ENCODE measurements at regions not wholly inside any gene's neighbourhood (a gene's known extent, or its start where the extent isn't known, plus 50 kb on each side); places are given as distances from the start of the nearest gene placed in this dataset.

GRCh38 chr22:49158741-49159564 is 668.7 kb downstream of the BRD1 start:
- peak overlapping the region; percentile 80 for H3K18ac ChIP-seq (ENCODE audit: low read length)
- no peak overlapping the region for H2BK120ac ChIP-seq (ENCODE audit: low read depth, low read length)
- no peaks in the 10 kb centered on the region for H3K27me3 ChIP-seq (ENCODE audit: control insufficient read depth in 3 of 3, insufficient read depth in 3 of 3, low read depth in 1 of 3, low read length in 3 of 3)
- H2BK15ac ChIP-seq (ENCODE audit: low read length): peak overlapping the region; percentile 7
- H4K8ac ChIP-seq (ENCODE audit: low read depth, low read length): no peak overlapping the region
- no peak overlapping the region for H4K91ac ChIP-seq (ENCODE audit: low read depth, low read length, poor library complexity)
- H3K23ac ChIP-seq (ENCODE audit: low read depth, low read length, poor library complexity): no peak overlapping the region
- WGBS, 2 donors (ENCODE audit: extremely low coverage in 2 of 2, insufficient read length in 2 of 2, insufficient replicate concordance in 1 of 2): no CpG with 5 or more reads among the region's 19 CpGs
- H2AFZ ChIP-seq (ENCODE audit: low read length): no peak overlapping the region
- H3K9me3 ChIP-seq (replicated peaks in 1 of 2; ENCODE audit: control insufficient read depth in 2 of 2, insufficient read depth in 1 of 2, low read depth in 1 of 2, low read length in 2 of 2): peaks cover 0 to 2% of the 10 kb centered on the region in 2 donors
- no peaks in the 10 kb centered on the region for H3K36me3 ChIP-seq (replicated peaks in 1 of 2; ENCODE audit: control insufficient read depth in 2 of 2, insufficient read depth in 2 of 2, low read length in 2 of 2)
- no peak for DNase-seq (ENCODE audit: low spot score)
- H3K9ac ChIP-seq (ENCODE audit: low read depth, low read length, poor library complexity): no peak overlapping the region
- no peak overlapping the region for H3K27ac ChIP-seq (replicated peaks; ENCODE audit: low read length)
- no peak overlapping the region for H3K4ac ChIP-seq (ENCODE audit: low read length)
- H2BK5ac ChIP-seq (ENCODE audit: low read length): peak overlapping the region; percentile 29
- H3K14ac ChIP-seq (ENCODE audit: low read length): peak overlapping the region; percentile 10
- H2BK12ac ChIP-seq (ENCODE audit: low read length): no peak overlapping the region
- no peak overlapping the region for H3K4me2 ChIP-seq (ENCODE audit: insufficient read depth, low read length, poor library complexity, severe bottlenecking)
- no peaks in the 10 kb centered on the region for H3K79me1 ChIP-seq (ENCODE audit: low read depth, low read length)
- H3K4me1 ChIP-seq (ENCODE audit: control insufficient read depth in 2 of 2, insufficient read depth in 1 of 2, low read depth in 1 of 2, low read length in 2 of 2): peaks cover 0 to 3% of the 10 kb centered on the region in 2 donors
- H2AK5ac ChIP-seq (ENCODE audit: low read depth, low read length): peak overlapping the region; percentile 90
- H3K4me3 ChIP-seq (ENCODE audit: low read length in 2 of 2): no peak overlapping the region

- Histone ChIP-seq H3K14ac (ENCODE audit: low read length) (peak overlapping the region; percentile 17), H3K4me2 (ENCODE audit: insufficient read depth, low read length, poor library complexity, severe bottlenecking) (no peak overlapping the region), H3K9ac (ENCODE audit: low read depth, low read length, poor library complexity) (no peak overlapping the region), H3K4me1 (ENCODE audit: control insufficient read depth in 2 of 2, insufficient read depth in 1 of 2, low read depth in 1 of 2, low read length in 2 of 2) (peaks cover 0 to 6% of the 10 kb centered on the region in 2 donors), H2AK5ac (ENCODE audit: low read depth, low read length) (peak overlapping the region; percentile 96), H3K27me3 (ENCODE audit: control insufficient read depth in 3 of 3, insufficient read depth in 3 of 3, low read depth in 1 of 3, low read length in 3 of 3) (no peaks in the 10 kb centered on the region), H2BK120ac (ENCODE audit: low read depth, low read length) (no peak overlapping the region), H3K18ac (ENCODE audit: low read length) (peak overlapping the region; percentile 83), H4K91ac (ENCODE audit: low read depth, low read length, poor library complexity) (no peak overlapping the region), H3K4ac (ENCODE audit: low read length) (peak overlapping the region; percentile 66), H3K4me3 (ENCODE audit: low read length in 2 of 2) (no peak overlapping the region), H3K9me3 (replicated peaks in 1 of 2; ENCODE audit: control insufficient read depth in 2 of 2, insufficient read depth in 1 of 2, low read depth in 1 of 2, low read length in 2 of 2) (peaks cover 0 to 2% of the 10 kb centered on the region in 2 donors), H3K23ac (ENCODE audit: low read depth, low read length, poor library complexity) (peak overlapping the region; percentile 73), H2BK12ac (ENCODE audit: low read length) (no peak overlapping the region), H2BK5ac (ENCODE audit: low read length) (no peak overlapping the region), H2BK15ac (ENCODE audit: low read length) (no peak overlapping the region), H4K8ac (ENCODE audit: low read depth, low read length) (peak overlapping the region; percentile 82), H3K79me1 (ENCODE audit: low read depth, low read length) (no peaks in the 10 kb centered on the region), H3K27ac (replicated peaks; ENCODE audit: low read length) (no peak overlapping the region), H3K36me3 (replicated peaks in 1 of 2; ENCODE audit: control insufficient read depth in 2 of 2, insufficient read depth in 2 of 2, low read length in 2 of 2) (no peaks in the 10 kb centered on the region), H2AFZ (ENCODE audit: low read length) (no peak overlapping the region)
- DNase-seq (ENCODE audit: low spot score): no peak
- WGBS, 2 donors (ENCODE audit: extremely low coverage in 2 of 2, insufficient read length in 2 of 2, insufficient replicate concordance in 1 of 2): no CpG with 5 or more reads among the region's 20 CpGs
These were observed 669.9 kb downstream of the BRD1 start for GRCh38 chr22:49157529-49158339.

GRCh38 chr22:49156662-49157285 is 670.9 kb downstream of the BRD1 start:
- Histone ChIP-seq H2BK5ac (ENCODE audit: low read length) (no peak overlapping the region), H3K9me3 (replicated peaks in 1 of 2; ENCODE audit: control insufficient read depth in 2 of 2, insufficient read depth in 1 of 2, low read depth in 1 of 2, low read length in 2 of 2) (peaks cover 0 to 2% of the 10 kb centered on the region in 2 donors), H3K4me1 (ENCODE audit: control insufficient read depth in 2 of 2, insufficient read depth in 1 of 2, low read depth in 1 of 2, low read length in 2 of 2) (peaks cover 0 to 13% of the 10 kb centered on the region in 2 donors), H3K23ac (ENCODE audit: low read depth, low read length, poor library complexity) (no peak overlapping the region), H3K4me3 (ENCODE audit: low read length in 2 of 2) (no peak overlapping the region), H3K4ac (ENCODE audit: low read length) (no peak overlapping the region), H3K79me1 (ENCODE audit: low read depth, low read length) (no peaks in the 10 kb centered on the region), H3K27me3 (ENCODE audit: control insufficient read depth in 3 of 3, insufficient read depth in 3 of 3, low read depth in 1 of 3, low read length in 3 of 3) (no peaks in the 10 kb centered on the region), H3K18ac (ENCODE audit: low read length) (no peak overlapping the region), H3K4me2 (ENCODE audit: insufficient read depth, low read length, poor library complexity, severe bottlenecking) (no peak overlapping the region), H2AK5ac (ENCODE audit: low read depth, low read length) (no peak overlapping the region), H2BK12ac (ENCODE audit: low read length) (no peak overlapping the region), H3K14ac (ENCODE audit: low read length) (no peak overlapping the region), H2AFZ (ENCODE audit: low read length) (no peak overlapping the region), H4K8ac (ENCODE audit: low read depth, low read length) (no peak overlapping the region), H3K9ac (ENCODE audit: low read depth, low read length, poor library complexity) (no peak overlapping the region), H3K27ac (replicated peaks; ENCODE audit: low read length) (no peak overlapping the region), H3K36me3 (replicated peaks in 1 of 2; ENCODE audit: control insufficient read depth in 2 of 2, insufficient read depth in 2 of 2, low read length in 2 of 2) (no peaks in the 10 kb centered on the region), H2BK15ac (ENCODE audit: low read length) (peak overlapping the region; percentile 34), H4K91ac (ENCODE audit: low read depth, low read length, poor library complexity) (no peak overlapping the region), H2BK120ac (ENCODE audit: low read depth, low read length) (no peak overlapping the region)
- DNase-seq (ENCODE audit: low spot score): no peak
- WGBS, 2 donors (ENCODE audit: extremely low coverage in 2 of 2, insufficient read length in 2 of 2, insufficient replicate concordance in 1 of 2): no CpG with 5 or more reads among the region's 17 CpGs
